OCI-LY3 (cell line): ENCODE measurements at regions not wholly inside any gene's neighbourhood (a gene's known extent, or its start where the extent isn't known, plus 50 kb on each side); places are given as distances from the start of the nearest gene placed in this dataset.

Experiments
- EZH2phosphoT487 ChIP-seq: fragments of 200-600 bp; shearing (Covaris generic); IDR thresholded peaks from 2 replicates; pipeline ENCODE4 v1.6.1; 2018; ENCODE audit warnings: antibody characterized with exemption, mixed run types, low read depth
- TF ChIP-seq, protein P1 (sequence below): fragments of 200-600, 300-600 bp; sonication (generic); IDR thresholded peaks from 2 replicates; pipeline ENCODE4 v1.5.1; 2014; ENCODE audit warnings: antibody characterized with exemption, low read length, low read depth

DNA sequence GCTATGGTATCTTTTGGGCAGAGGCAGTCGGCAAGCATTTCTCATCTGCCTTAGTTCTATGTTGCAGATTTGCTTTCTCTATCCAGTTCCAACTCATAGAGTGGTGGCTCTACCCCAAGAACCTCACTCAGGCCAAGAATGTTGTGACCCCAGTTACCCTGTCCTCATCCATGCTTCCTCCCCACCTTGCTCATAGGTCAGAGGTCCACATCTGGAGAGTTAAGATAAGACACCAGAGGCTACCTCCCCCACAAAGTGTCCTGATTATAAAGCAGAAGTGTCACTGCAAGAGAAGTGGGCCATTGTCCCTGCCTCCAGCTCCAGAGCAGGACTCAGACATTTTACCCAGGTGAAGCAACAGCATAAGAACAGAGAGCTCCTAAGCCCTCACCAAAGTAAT lies 276.8 kb upstream of the CHST9 start:
- TF ChIP-seq, protein P1, sequence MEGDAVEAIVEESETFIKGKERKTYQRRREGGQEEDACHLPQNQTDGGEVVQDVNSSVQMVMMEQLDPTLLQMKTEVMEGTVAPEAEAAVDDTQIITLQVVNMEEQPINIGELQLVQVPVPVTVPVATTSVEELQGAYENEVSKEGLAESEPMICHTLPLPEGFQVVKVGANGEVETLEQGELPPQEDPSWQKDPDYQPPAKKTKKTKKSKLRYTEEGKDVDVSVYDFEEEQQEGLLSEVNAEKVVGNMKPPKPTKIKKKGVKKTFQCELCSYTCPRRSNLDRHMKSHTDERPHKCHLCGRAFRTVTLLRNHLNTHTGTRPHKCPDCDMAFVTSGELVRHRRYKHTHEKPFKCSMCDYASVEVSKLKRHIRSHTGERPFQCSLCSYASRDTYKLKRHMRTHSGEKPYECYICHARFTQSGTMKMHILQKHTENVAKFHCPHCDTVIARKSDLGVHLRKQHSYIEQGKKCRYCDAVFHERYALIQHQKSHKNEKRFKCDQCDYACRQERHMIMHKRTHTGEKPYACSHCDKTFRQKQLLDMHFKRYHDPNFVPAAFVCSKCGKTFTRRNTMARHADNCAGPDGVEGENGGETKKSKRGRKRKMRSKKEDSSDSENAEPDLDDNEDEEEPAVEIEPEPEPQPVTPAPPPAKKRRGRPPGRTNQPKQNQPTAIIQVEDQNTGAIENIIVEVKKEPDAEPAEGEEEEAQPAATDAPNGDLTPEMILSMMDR = no peak
- no peak for TF ChIP-seq EZH2phosphoT487
